ENCODE measurements at regions not wholly inside any gene's neighbourhood (a gene's known extent, or its start where the extent isn't known, plus 50 kb on each side); places are given as distances from the start of the nearest gene placed in this dataset.
"Not testable (repeated sequence)": the region's sequence is repeated elsewhere in the genome, so short reads cannot be mapped to it uniquely, and the experiment has no call there.

- DNase-seq (peak; percentile 86), ATAC-seq (peak; percentile 91)
- intact Hi-C loops (cut with micrococcal nuclease) = no loop called here
Measured at GRCh38 chr20:30376767-30377658, 880.5 kb upstream of the DEFB115 start.

- ATAC-seq; intact Hi-C loops (cut with micrococcal nuclease); DNase-seq: not testable (repeated sequence)
Measured at GRCh38 chr20:30378317-30378716, 879.1 kb upstream of the DEFB115 start.

GRCh38 chr20:30378721-30379120, 878.7 kb upstream of the DEFB115 start:
- intact Hi-C loops (cut with micrococcal nuclease); ATAC-seq; DNase-seq: not testable (repeated sequence)

GRCh38 chr20:30384841-30385240, 872.6 kb upstream of the DEFB115 start:
- intact Hi-C loops (cut with micrococcal nuclease); DNase-seq; ATAC-seq: not testable (repeated sequence)

- DNase-seq; ATAC-seq; intact Hi-C loops (cut with micrococcal nuclease): not testable (repeated sequence)
Measured at GRCh38 chr20:30386099-30386498, 871.4 kb upstream of the DEFB115 start.

- intact Hi-C loops (cut with micrococcal nuclease); DNase-seq; ATAC-seq: not testable (repeated sequence)
Measured at GRCh38 chr20:30387823-30388222, 869.6 kb upstream of the DEFB115 start.

GRCh38 chr20:30393523-30393922, 863.9 kb upstream of the DEFB115 start:
- intact Hi-C loops (cut with micrococcal nuclease); DNase-seq; ATAC-seq: not testable (repeated sequence)

- intact Hi-C loops (cut with micrococcal nuclease); ATAC-seq; DNase-seq: not testable (repeated sequence)
Measured at GRCh38 chr20:30397111-30397510, 860.4 kb upstream of the DEFB115 start.

- intact Hi-C loops (cut with micrococcal nuclease) = not testable (repeated sequence)
Measured at GRCh38 chr20:30405061-30405460, 852.4 kb upstream of the DEFB115 start.

GRCh38 chr20:30405585-30405984, 851.9 kb upstream of the DEFB115 start:
- intact Hi-C loops (cut with micrococcal nuclease); DNase-seq; ATAC-seq: not testable (repeated sequence)

More at GRCh38 chr20:30405061-30405460, 852.4 kb upstream of the DEFB115 start:
- ATAC-seq, DNase-seq: not testable (repeated sequence)

GRCh38 chr20:30406370-30406769, 851.1 kb upstream of the DEFB115 start:
- DNase-seq; ATAC-seq; intact Hi-C loops (cut with micrococcal nuclease): not testable (repeated sequence)

GRCh38 chr20:30412972-30413371, 844.5 kb upstream of the DEFB115 start:
- ATAC-seq = no peak
- no peak for DNase-seq

GRCh38 chr20:30417387-30417786, 840.1 kb upstream of the DEFB115 start:
- DNase-seq; intact Hi-C loops (cut with micrococcal nuclease); ATAC-seq: not testable (repeated sequence)

More at GRCh38 chr20:30412972-30413371, 844.5 kb upstream of the DEFB115 start:
- intact Hi-C loops (cut with micrococcal nuclease) = no loop called here

- ATAC-seq; DNase-seq; intact Hi-C loops (cut with micrococcal nuclease): not testable (repeated sequence)
Measured at GRCh38 chr20:30418378-30418777, 839.1 kb upstream of the DEFB115 start.

GRCh38 chr20:30419466-30419865, 838.0 kb upstream of the DEFB115 start:
- intact Hi-C loops (cut with micrococcal nuclease) = no loop called here
- ATAC-seq (no peak), DNase-seq (no peak)

GRCh38 chr20:30419871-30420420, 837.5 kb upstream of the DEFB115 start:
- DNase-seq; intact Hi-C loops (cut with micrococcal nuclease); ATAC-seq: not testable (repeated sequence)

Data from left ventricle myocardium superior (tissue), 1 donor.